ENCODE measurements at regions not wholly inside any gene's neighbourhood (a gene's known extent, or its start where the extent isn't known, plus 50 kb on each side); places are given as distances from the start of the nearest gene placed in this dataset.
A peak's percentile ranks its signal among the peaks of the same experiment; 100 is the strongest.

DNA sequence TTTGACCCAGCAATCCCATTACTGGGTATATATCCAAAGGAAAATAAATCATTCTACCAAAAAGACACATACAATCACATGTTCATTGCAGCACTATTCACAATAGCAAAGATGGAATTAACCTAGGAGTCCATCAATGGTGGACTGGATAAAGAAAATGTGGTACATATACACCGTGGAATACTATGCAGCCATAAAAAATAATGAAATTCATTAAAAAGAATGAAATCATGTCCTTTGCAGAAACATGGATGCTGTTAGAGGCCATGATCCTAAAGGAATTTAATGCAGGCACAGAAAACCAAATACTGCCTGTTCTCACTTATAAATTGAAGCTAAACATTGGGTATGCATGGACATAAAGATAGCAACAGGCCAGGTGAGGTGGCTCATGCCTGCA is 61.9 kb upstream of the BMP6 start:
- TF ChIP-seq ZFX (IDR thresholded peaks at IDR 0.05) = no peak
- TF ChIP-seq, protein P1, sequence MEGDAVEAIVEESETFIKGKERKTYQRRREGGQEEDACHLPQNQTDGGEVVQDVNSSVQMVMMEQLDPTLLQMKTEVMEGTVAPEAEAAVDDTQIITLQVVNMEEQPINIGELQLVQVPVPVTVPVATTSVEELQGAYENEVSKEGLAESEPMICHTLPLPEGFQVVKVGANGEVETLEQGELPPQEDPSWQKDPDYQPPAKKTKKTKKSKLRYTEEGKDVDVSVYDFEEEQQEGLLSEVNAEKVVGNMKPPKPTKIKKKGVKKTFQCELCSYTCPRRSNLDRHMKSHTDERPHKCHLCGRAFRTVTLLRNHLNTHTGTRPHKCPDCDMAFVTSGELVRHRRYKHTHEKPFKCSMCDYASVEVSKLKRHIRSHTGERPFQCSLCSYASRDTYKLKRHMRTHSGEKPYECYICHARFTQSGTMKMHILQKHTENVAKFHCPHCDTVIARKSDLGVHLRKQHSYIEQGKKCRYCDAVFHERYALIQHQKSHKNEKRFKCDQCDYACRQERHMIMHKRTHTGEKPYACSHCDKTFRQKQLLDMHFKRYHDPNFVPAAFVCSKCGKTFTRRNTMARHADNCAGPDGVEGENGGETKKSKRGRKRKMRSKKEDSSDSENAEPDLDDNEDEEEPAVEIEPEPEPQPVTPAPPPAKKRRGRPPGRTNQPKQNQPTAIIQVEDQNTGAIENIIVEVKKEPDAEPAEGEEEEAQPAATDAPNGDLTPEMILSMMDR (conservative IDR thresholded peaks at IDR 0.05) = no peak
- H3K27ac ChIP-seq = no peak overlapping the region

- H3K27ac ChIP-seq = no peak overlapping the region
Observed at GRCh38 chr6:7668936-7669335, 57.0 kb upstream of the BMP6 start.

DNA sequence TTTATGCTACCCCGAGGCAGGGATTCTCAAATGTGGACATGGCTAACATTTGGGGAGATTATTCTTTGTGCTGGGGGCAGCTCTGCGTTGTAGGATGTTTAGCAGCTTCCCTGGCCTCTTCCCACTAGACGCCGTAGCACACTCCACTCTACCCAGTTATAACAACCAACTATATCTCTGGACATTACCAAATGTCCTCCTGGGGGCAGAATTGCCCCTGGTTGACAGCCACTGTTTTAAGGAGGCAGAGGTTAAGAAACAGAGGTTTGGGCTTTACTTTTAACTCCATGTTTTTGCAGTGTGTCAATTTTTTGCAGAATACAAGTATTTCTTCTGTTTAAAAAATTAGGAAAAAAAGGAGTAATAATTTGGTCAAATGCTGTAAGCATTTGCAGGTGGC is 56.2 kb upstream of the BMP6 start:
- H3K27ac ChIP-seq = no peak overlapping the region
- TF ChIP-seq, protein P1 (conservative IDR thresholded peaks at IDR 0.05) = peak; percentile 18
- TF ChIP-seq ZFX (IDR thresholded peaks at IDR 0.05) = no peak

More at GRCh38 chr6:7668936-7669335, 57.0 kb upstream of the BMP6 start:
- TF ChIP-seq, protein P1 (conservative IDR thresholded peaks at IDR 0.05) = no peak
- no peak for TF ChIP-seq ZFX (IDR thresholded peaks at IDR 0.05)

DNA sequence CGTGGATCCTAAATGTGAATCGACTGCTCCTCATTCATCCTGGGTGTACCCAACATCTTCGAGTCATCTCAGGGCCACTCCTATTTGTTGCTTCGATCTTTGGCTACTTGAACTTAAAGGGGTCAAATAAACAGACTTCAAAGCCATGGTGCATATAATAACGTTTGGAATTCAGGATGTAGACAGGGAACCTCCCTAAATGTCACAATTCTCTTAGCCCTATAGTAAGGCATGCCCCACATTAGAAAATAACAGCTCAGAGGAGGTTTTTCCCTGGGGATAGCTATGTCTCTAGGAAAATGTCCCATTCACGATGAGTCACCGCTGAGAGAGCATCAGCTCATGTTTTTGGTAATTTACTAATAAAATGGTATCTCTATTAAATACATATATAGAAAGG is 54.8 kb upstream of the BMP6 start:
- TF ChIP-seq, protein P1 (conservative IDR thresholded peaks at IDR 0.05) = no peak
- TF ChIP-seq ZFX (IDR thresholded peaks at IDR 0.05) = no peak
- no peak overlapping the region for H3K27ac ChIP-seq

GRCh38 chr6:7671581-7671980 is 54.3 kb upstream of the BMP6 start:
- H3K27ac ChIP-seq = no peak overlapping the region
- no peak for TF ChIP-seq ZFX (IDR thresholded peaks at IDR 0.05)
- TF ChIP-seq, protein P1 (conservative IDR thresholded peaks at IDR 0.05) = no peak

DNA sequence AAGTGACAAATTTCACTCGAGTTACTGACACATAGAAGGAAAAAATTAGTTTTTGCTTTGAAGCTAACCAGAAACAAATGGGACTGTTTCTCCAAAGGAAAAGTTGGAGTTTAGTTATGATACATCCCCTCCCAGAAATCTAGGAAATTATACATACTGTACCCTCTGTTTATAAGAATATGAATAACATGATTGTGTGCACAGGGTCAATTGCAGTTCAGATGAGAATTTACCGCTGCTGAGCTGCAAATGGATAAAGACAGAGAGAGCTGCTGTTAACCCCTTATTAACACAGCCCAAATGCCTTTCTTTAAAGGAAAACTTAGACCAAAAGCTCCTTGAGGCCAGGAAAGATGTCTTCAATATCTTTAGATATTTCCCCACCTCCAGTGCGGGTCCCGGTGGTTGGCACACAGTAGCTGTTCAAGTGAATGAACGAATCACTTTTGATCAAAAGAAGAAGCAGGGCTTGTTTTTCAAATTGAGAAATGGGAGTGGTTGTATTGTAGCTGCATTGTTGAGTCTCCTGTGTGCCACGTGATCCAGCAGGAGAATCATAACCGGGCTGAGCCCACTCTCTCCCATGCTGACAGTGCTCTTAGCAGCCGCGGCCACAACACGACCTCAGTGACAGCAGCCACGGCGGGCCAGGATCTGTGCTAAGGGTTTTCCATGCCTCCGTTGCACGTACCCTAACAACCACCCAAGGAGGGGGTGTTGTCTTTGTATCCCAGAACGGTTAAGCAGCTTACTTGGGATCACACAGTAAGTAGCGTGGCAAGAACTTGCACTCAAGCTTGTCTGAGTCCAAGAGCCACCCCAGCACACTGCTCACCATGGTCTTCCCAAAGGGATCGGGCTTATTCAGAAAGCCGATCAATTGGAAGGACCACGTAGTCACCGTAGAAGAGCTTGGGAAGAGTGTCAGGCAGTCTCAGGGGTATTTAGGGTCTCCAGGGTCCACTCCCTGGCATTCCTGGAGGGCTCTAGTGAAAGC is 53.5 kb upstream of the BMP6 start:
- no peak overlapping the region for H3K27ac ChIP-seq

More for the DNA sequence above, 53.5 kb upstream of the BMP6 start:
- TF ChIP-seq, protein P1 (conservative IDR thresholded peaks at IDR 0.05) = no peak
- TF ChIP-seq ZFX (IDR thresholded peaks at IDR 0.05) = no peak

Measured in C4-2B (cell line).